ENCODE measurements at regions not wholly inside any gene's neighbourhood (a gene's known extent, or its start where the extent isn't known, plus 50 kb on each side); places are given as distances from the start of the nearest gene placed in this dataset.

GRCh38 chr11:119941171-119941570, 196.7 kb downstream of the TRIM29 start:
- H3K4me2 ChIP-seq: no peak overlapping the region
- no peaks in the 10 kb centered on the region for H3K9me3 ChIP-seq (ENCODE audit: low read depth)
- WGBS (ENCODE audit: low lambda C conversion rate, missing lambda C conversion rate): 70% methylated on average over 6 of the region's 6 CpGs
- H3K27ac ChIP-seq: no peak overlapping the region
- H3K4me3 ChIP-seq: no peak overlapping the region
- no peaks in the 10 kb centered on the region for H3K4me1 ChIP-seq (ENCODE audit: insufficient read depth)
- H3K9me2 ChIP-seq (replicated peaks; ENCODE audit: insufficient read depth): no peaks in the 10 kb centered on the region
- H3K27me3 ChIP-seq: no peaks in the 10 kb centered on the region
- H3K79me2 ChIP-seq: no peaks in the 10 kb centered on the region
- H2AFZ ChIP-seq: no peak overlapping the region
- DNase-seq (ENCODE audit: low spot score): no peak
- no peaks in the 10 kb centered on the region for H4K20me1 ChIP-seq (ENCODE audit: insufficient read depth, poor library complexity, severe bottlenecking)
- H3K36me3 ChIP-seq (replicated peaks; ENCODE audit: insufficient read depth, low read depth): no peaks in the 10 kb centered on the region
- TF ChIP-seq CTCF (IDR thresholded peaks at IDR 0.05; ENCODE audit: poor library complexity): no peak

- H3K27ac ChIP-seq: no peak overlapping the region
- H3K36me3 ChIP-seq (replicated peaks; ENCODE audit: insufficient read depth, low read depth): no peaks in the 10 kb centered on the region
- no peak for TF ChIP-seq EZH2phosphoT487 (IDR thresholded peaks at IDR 0.05; ENCODE audit: low read depth, severe bottlenecking, unreplicated experiment)
- no peak for TF ChIP-seq CTCF (IDR thresholded peaks at IDR 0.05; ENCODE audit: poor library complexity)
- no peak for TF ChIP-seq EZH2 (IDR thresholded peaks at IDR 0.05; ENCODE audit: borderline replicate concordance)
- H3K4me3 ChIP-seq: no peak overlapping the region
- no peaks in the 10 kb centered on the region for H3K4me1 ChIP-seq (ENCODE audit: insufficient read depth)
- no peaks in the 10 kb centered on the region for H3K79me2 ChIP-seq
- no peaks in the 10 kb centered on the region for H3K9me2 ChIP-seq (replicated peaks; ENCODE audit: insufficient read depth)
- 89% methylated on average over 7 of the region's 7 CpGs for WGBS (ENCODE audit: low lambda C conversion rate, missing lambda C conversion rate)
- H3K4me2 ChIP-seq: no peak overlapping the region
- no peaks in the 10 kb centered on the region for H4K20me1 ChIP-seq (ENCODE audit: insufficient read depth, poor library complexity, severe bottlenecking)
- H3K9me3 ChIP-seq (ENCODE audit: low read depth): no peaks in the 10 kb centered on the region
- DNase-seq (ENCODE audit: low spot score): no peak
- H3K27me3 ChIP-seq: no peaks in the 10 kb centered on the region
- H2AFZ ChIP-seq: no peak overlapping the region
These were observed 197.4 kb downstream of the TRIM29 start for GRCh38 chr11:119940401-119940976.

GRCh38 chr11:119937412-119937811, 200.5 kb downstream of the TRIM29 start:
- TF ChIP-seq EZH2 (IDR thresholded peaks at IDR 0.05; ENCODE audit: borderline replicate concordance): no peak
- no peak overlapping the region for H3K4me3 ChIP-seq
- no peaks in the 10 kb centered on the region for H3K36me3 ChIP-seq (replicated peaks; ENCODE audit: insufficient read depth, low read depth)
- no peaks in the 10 kb centered on the region for H3K79me2 ChIP-seq
- H3K9me2 ChIP-seq (replicated peaks; ENCODE audit: insufficient read depth): no peaks in the 10 kb centered on the region
- 96% methylated on average over 4 of the region's 4 CpGs for WGBS (ENCODE audit: low lambda C conversion rate, missing lambda C conversion rate)
- H3K9me3 ChIP-seq (ENCODE audit: low read depth): no peaks in the 10 kb centered on the region
- DNase-seq (ENCODE audit: low spot score): no peak
- H3K4me2 ChIP-seq: no peak overlapping the region
- no peaks in the 10 kb centered on the region for H3K27me3 ChIP-seq
- H4K20me1 ChIP-seq (ENCODE audit: insufficient read depth, poor library complexity, severe bottlenecking): no peaks in the 10 kb centered on the region
- no peak overlapping the region for H2AFZ ChIP-seq
- no peak overlapping the region for H3K27ac ChIP-seq
- H3K4me1 ChIP-seq (ENCODE audit: insufficient read depth): no peaks in the 10 kb centered on the region

GRCh38 chr11:119936426-119936825, 201.5 kb downstream of the TRIM29 start:
- H3K36me3 ChIP-seq (replicated peaks; ENCODE audit: insufficient read depth, low read depth): no peaks in the 10 kb centered on the region
- no peaks in the 10 kb centered on the region for H4K20me1 ChIP-seq (ENCODE audit: insufficient read depth, poor library complexity, severe bottlenecking)
- TF ChIP-seq EZH2 (IDR thresholded peaks at IDR 0.05; ENCODE audit: borderline replicate concordance): no peak
- no peak for TF ChIP-seq CTCF (IDR thresholded peaks at IDR 0.05; ENCODE audit: poor library complexity)
- TF ChIP-seq EZH2phosphoT487 (IDR thresholded peaks at IDR 0.05; ENCODE audit: low read depth, severe bottlenecking, unreplicated experiment): no peak
- no peak overlapping the region for H3K4me3 ChIP-seq
- no peak for DNase-seq (ENCODE audit: low spot score)
- H3K4me1 ChIP-seq (ENCODE audit: insufficient read depth): no peaks in the 10 kb centered on the region
- H3K4me2 ChIP-seq: no peak overlapping the region
- H3K27me3 ChIP-seq: no peaks in the 10 kb centered on the region
- no peaks in the 10 kb centered on the region for H3K9me3 ChIP-seq (ENCODE audit: low read depth)
- 88% methylated on average over 5 of the region's 5 CpGs for WGBS (ENCODE audit: low lambda C conversion rate, missing lambda C conversion rate)
- H2AFZ ChIP-seq: no peak overlapping the region
- H3K9me2 ChIP-seq (replicated peaks; ENCODE audit: insufficient read depth): no peaks in the 10 kb centered on the region
- no peak overlapping the region for H3K27ac ChIP-seq
- no peaks in the 10 kb centered on the region for H3K79me2 ChIP-seq

All from hepatocyte (in vitro differentiated cells).